Putamen (tissue), 1 donor: ENCODE measurements at regions not wholly inside any gene's neighbourhood (a gene's known extent, or its start where the extent isn't known, plus 50 kb on each side); places are given as distances from the start of the nearest gene placed in this dataset.

Experiments used
- DNase-seq: peaks from one replicate; pipeline ENCODE4 v3.0.0-alpha.2; 2016; ENCODE audit warnings: low spot score

DNA sequence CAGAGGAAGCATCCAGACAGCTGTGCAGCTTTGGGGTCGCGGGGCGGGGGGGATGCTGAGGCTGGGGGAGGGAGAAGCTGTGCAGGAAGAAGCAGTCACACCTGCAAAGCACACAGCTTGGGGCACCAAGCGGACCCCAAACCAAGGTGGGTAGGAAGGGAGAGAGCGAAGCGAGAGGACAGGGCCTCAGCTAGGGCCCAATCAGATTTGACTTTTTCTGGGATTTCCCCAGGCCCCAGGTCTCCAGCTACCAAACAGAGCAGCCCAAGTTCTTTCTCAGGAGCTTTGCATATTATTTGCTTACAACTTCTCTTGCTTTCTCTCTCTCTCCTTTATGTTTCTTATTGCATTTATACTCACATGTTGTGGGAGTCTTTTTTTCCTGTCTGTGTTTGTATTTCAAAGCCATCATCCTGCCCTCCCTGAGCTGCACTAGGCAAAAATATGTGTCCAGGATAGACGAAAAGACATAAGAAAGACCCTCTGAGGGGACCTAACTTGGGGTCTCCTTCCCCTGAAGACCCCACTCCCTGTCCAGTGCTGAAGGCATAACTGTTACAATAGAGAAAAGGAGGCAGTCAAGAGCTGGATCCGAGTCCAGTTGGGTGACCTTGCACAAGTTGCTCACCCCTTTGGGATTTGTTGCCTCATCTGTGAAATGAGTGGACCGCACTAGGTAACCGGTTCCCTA, 50.6 kb upstream of the SMNDC1 start:
- no peak for DNase-seq

DNA sequence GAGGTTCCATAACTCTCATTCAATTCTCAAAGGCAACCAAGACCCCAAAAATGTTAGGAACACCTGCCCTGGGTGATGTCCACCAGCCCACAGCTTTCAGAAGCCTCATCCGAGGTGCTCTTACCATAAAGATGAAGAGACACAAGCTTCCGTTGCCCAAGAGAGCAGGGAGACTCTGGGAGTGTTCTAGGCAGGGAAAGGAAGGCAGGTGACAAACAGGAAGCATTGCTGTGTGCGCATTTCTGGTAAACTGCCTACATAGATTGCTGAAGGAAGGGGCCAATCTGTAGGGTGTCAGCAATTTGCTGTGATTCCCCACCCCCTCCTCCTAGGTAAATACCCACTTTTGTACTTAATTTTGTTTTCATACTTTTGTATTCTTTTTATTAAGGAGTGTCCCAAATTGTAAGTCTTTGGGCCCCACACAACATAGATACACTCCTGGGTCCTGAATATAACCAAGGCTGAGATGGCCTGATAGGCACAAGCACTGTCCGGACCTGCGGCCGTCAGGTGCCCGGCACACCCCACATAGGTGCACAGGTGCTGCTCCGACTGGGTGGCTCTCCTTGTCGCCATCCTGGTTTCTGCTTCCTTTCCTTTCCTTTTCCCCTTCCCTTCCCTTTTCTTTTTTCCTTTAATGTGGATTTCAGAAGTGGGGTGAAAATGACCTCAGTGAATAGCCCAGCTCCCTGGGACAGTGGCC, 51.4 kb upstream of the SMNDC1 start:
- DNase-seq: no peak

DNA sequence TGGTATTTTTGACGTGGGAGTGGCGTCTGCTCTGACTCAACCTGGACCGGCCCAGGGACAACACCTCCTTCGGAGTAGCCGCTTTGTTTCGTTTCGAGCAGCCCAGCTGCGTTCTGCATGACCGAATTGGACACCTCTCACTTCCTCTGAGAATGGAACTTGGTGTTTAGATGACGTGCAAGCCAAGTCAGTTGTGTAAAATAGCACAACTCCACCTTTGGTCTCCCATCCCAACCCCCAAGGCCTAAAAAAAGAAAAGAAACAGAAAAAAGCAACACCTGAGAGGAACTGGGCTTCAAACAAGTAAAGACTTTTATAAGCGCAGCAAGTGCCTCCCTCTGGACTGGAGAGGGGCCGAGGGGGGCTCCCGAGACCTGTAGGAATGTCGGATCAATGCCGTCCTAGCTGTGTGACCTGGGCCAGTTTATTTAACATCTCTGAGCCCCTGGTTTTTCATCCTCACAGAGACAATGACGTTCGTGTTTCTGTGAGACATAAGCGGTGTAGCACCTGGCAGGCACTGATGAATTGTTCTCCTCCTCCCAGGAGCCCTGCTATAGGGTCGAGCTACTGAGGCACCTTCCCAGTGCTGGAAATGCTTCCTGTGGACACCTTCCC, 52.0 kb upstream of the SMNDC1 start:
- DNase-seq: no peak

DNA sequence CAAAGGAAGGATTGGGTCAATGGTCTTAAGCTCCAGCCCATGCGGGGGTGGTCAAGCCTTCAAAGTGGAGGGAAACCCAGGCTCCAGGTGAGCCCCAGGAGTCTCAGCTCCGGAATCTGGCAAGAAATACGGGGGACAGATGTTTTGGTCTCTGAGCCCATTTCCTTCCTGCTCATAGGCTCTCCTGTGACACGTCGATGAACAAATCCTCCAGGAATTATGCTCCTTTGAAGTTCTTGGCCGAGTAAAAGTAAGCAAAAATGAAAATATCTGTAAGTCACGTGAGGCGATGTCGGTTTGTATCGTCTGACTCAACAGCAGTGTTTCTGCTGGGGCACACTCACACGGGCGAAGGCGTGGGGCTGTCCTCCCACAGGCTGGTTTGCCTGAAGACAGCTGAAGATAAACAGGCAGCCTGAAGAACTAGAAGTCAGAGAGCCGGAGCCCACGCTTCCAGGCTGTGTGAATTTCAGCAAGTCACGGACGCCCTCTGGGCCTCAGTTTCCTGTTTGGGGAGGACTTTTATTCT, 52.6 kb upstream of the SMNDC1 start:
- DNase-seq: peak; percentile 58

DNA sequence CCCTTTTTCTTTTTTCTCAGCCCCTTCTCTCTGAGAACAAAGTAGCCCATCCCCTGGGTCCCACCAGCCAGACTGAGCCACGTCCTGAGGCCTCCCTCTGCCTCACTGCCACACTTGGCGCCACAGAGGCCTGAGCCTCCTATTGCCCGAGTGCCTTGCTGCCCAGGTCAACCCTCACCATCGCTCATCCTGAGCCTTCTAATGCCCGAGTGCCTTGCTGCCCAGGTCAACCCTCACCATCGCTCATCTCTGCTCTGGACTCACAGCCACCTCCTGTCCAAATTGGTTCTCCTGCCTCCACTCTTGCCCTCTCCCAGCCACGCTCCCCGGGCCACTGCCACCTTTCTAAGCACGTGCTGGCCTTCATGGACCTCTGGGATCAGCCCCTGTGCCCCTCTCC, 53.2 kb upstream of the SMNDC1 start:
- no peak for DNase-seq

DNA sequence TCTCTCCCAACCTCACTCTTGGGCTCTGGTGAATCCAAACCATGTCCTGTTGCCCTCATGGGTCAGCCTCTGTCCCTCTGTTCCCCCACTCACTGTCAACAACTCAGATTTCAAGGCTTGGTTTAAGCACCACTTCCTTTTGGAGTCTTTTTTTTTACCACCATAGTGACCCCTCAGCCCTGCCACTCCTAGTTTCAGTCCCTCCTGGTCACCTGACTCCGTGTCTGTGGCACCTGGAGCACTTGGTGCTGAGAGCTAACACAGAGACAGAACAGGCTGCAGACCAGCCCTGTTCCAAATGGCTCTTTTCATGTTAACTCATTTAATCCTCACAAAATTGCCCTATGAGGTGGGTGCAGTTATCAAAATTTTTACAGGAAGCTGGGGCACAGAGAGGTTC, 53.6 kb upstream of the SMNDC1 start:
- DNase-seq: no peak

DNA sequence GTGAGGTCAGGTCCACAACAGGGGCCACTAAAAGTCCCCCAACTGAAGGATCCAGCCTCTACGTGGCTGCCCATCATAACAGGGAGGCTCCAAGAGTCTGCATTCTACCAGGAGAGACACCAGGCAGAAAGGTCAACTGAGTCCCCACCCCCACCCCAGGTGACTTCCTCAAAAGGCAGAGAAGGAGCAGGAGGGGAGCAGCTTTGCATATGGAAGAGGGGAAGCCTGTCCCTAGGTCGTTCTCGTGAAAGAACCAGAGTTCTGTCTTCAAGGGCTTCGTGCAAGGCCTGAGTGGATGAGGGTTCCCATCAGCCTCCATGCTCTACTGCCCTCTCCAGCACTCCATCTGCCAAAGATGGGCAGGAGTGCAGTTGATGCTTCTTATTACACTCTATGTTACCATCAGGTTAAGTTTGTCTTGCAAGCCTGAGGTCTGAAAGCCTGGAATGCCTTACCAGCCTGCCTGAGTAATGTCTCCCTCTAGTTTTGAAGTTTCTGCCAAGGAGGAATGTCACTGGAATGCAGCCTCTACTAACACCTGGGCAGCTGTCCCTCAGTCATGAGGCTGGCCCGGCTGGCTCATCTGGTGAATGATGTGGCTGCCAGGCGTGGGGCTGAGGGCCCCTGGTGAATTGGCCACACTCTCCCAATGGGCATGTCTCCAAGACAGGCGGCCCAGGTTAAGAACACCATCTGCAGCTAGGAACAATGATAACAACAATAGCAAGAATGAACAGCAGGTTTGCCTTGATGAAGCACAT, 54.3 kb upstream of the SMNDC1 start:
- no peak for DNase-seq

DNA sequence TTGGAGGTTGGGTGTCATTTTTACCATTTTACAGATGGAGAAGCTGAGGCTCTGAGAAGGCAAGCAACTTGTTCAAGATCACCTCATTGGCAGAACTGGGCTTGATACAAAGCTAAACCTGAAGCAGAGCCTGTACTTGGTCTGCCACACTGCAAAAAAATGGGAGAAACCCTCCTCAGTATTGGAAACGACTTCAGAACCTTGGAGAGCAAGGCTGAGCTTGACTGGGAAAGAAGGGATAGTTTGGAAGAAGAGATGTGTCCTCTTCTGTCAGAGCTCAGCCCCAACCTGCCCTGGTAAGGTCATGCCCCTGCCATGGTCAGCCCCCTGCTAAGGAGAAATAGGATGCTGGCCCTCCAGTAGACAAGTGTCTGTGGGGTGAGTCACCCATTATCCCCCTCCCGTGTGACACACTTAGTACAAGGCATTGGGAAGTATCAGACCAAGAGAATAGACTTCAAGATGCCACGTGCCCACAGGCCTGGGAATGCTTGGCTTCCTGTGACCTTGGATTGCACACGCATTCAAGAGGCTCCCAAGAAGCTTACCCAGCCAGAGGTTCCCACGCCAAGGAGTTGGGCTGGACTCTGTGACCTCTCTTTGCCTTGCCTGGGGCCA, 56.2 kb upstream of the SMNDC1 start:
- no peak for DNase-seq

DNA sequence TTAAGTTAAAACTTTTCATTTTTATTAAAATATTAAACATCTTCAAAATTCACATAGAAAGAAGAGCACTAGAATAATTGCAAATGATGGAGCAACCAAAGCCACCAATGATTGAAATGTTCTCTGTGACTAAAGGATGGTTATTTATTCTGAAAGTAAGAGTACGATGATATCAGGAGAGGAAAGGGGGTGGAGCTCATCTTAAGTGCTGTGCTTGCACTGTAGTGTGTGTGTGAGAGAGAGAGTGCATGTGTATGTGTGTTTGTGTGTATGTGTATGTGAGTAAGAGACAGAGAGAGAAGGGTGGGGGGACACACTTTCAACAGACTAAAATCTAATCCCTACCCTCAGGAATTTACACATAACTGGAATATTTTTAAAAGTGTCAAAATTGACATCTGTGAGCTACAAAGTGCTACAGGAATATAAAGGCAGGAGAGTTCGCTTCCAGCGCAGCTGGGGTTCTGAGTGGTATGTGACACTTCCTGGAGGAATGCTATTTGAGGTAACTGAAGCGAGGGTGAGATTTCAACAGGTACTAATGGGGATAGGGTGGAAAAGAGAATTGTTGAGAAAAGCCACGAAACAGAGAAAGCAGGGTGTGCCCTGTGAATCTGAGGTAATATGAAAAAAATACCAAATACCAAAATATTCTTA, 57.2 kb upstream of the SMNDC1 start:
- no peak for DNase-seq

DNA sequence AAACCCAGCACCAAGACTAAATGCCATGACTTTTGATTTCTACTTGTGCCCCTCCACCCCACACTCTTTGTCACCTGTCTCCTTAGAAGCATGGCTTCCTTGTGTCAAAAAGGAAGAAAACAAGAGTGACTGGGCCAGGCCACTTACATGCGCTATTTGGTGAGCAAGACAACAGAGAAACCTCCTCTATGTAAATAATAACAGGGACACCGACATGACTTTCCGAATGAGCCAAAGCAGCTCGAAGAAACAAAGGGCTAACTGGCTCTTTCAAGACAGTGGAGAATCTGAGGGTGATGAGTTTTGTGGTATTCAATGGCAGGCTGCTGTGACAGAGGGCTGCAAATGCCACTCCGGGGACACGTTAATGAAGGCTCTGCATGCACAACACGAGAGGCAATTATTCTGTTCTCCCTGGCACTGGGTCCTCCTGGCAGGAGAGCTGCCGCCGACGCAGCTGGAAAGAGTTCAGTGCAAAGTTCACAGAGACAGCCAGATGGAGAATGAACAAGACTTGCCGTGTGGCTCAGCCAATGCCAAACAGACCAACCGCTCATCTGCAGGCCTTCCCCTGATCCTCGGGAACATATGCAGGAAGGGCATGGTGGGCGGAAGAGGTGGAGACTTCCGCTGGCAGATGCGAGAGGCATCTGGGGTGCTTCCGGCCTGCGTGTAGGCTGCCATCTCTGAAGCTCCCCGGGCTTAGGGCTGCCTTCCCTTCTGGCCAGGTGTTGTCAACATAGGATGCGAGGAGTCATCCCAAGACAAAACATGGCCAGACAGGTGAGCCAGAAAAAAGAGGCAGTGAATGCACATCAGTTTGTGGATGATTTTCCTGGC, 59.1 kb upstream of the SMNDC1 start:
- DNase-seq: peak; percentile 35

DNA sequence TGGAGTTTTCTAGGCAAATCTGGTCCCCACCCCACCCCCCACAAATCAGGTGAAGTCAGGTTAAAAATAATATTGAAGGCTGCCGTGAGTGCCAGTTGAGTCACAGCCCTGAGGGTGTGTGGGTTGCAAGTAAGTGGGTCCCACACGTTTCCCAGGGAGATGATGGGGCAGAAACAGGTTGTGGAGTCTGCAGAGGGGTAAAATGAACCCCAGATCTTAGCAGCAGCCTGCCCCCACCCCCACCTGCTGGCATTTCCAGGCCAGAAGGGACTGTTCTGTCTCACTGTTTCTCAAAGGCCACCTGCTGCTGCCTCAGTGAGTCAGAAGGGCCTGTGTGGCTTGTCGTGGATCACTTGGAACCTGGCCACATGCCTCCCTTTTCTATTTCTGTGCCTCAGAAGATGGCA, 59.8 kb upstream of the SMNDC1 start:
- peak; percentile 66 for DNase-seq

DNA sequence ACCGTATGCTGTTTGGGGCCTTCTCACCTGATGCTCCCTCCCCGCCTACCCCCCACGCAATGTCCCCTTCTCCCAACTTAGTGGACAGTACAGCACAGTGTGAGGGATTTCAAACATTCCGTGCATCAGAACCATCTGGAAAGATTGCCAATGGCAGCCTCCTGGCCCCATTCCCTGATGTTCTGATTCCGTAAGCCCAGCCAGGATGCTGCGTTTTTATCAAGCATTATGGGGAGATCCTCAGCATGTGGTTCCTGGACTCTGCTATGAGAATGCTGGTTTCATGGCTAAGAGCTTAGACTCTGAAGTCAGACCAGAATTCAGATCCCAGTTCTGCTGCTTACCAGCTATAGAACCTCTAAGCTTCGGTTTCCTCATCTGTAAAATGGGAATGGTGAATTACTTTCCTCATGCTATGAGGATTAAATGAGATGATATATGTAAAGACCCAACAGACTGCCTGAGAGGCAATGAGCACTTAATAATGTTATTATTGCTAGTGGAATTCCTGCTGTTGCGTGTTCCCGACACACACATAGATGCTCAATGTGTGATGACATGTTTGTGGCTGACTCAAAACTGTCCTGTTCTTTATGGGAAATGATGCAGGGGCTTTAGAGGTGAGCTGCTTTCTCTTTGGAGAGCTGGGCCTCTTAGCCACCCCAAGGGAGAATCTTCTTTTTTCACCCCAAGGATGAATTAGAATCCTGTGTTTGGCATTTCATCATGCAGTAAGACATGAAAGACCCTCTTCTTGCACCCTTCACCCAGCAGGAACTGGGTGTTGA, 60.8 kb upstream of the SMNDC1 start:
- no peak for DNase-seq

DNA sequence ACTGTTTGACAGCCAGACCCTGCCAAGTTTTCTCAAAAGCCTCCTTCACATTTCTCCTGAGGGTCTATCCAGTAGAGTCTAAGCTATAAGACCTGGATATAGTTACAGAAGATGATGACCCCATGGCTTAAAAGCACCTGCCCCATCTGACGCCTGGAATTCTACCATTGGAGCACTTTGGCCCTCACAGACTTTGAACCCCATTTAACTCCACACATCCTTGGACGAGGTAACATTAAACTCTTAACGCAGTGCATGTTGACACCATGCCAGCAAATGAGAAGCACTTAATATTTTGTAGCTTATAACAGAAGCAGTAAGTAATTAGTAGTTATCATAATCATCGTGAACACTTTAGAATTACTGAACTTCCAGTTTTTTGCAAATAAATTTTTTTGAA, 61.9 kb upstream of the SMNDC1 start:
- no peak for DNase-seq

DNA sequence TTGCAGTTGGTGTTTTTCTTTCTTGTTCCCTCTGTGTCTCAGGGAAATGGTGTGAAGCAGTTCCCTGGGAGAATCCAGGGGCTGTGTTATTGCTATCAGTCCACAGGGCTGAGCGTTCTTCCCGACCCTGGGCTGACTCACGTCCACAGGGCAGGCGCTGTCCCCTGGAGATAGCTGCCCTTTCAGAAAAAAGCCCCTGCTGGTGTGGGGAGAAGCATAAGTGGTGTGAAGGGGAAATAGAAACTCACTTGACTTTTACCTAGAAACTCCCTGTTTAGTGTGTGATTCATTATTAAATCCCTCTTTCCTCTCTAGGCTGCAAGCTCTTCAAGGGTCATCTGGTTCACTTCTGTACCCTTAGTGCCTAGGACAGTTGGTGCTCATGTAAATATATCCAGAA, 63.3 kb upstream of the SMNDC1 start:
- DNase-seq: no peak

DNA sequence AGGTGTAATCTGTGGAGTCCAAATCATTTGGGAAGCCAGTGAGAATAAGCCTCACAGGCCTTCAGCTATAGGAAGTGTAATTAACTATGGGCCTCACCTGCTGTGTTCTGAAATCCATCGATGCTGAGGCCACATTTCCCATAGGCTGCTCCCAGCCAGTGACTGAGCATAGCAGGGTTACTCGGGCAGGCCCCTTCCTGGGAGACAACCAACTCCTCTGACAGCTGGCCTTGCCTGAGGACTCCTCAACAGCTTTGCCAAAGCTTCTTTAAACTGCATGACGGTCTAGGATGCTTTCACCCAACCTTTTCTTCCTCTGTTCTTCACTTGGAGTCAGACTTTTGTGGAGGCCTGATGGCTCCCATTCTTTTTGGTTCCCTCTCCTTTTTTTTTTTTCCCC, 63.8 kb upstream of the SMNDC1 start:
- no peak for DNase-seq

DNA sequence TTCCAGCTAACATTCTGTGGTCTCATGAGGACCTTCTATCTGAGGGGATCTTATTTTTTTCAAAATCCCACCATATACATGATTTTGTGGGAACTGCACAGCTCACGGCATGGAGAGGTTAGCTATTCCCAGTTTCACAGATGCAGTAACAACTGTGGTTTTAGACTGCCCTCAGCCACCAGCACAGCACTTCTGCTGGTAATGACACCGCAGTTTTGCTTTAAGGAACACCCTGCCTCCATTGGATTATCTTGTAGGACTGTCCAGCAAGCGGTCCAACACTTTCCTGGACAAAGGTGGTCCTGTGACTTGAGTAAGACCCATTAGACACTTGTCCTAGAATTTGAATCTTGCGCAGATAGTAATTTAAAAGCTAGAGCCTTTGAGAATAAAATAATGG, 65.3 kb upstream of the SMNDC1 start:
- no peak for DNase-seq

DNA sequence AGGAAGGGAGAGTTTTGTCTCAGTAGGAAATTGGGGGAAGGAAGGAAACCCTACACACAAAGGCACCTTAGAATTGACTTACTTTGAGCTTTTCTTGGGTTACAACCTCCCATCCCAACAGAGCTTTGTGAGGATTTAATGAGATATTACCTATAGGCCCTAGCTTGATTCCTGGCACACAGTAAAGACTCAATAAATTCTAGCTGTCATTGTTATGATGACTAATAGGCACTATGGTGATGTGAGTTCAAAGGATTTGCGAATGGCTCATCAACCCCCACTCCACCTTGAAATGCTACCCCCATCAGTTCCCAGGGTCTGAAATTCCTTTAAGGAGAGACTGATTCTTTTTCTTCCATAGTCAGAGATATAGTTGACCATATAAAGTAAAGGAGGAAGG, 67.9 kb upstream of the SMNDC1 start:
- DNase-seq: no peak

DNA sequence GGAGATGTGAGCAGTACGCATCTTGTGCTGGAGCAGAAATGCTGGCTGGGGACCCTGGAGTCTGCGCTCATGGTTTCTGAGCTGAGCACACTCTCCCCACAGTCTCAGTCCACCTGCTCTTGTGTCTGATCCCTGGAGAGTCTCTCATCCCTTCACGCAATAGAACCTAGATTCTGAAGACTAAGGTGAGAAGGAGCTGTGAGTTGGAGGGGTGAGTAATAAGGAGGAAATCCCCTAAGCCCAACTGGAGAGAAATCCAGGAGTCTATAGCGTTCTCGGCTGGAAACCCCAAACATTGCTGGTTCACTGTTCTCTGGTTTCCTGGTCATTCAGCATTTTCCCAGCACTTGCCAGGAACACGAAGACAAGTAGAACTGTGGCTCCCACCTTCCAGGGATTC, 68.3 kb upstream of the SMNDC1 start:
- no peak for DNase-seq

DNA sequence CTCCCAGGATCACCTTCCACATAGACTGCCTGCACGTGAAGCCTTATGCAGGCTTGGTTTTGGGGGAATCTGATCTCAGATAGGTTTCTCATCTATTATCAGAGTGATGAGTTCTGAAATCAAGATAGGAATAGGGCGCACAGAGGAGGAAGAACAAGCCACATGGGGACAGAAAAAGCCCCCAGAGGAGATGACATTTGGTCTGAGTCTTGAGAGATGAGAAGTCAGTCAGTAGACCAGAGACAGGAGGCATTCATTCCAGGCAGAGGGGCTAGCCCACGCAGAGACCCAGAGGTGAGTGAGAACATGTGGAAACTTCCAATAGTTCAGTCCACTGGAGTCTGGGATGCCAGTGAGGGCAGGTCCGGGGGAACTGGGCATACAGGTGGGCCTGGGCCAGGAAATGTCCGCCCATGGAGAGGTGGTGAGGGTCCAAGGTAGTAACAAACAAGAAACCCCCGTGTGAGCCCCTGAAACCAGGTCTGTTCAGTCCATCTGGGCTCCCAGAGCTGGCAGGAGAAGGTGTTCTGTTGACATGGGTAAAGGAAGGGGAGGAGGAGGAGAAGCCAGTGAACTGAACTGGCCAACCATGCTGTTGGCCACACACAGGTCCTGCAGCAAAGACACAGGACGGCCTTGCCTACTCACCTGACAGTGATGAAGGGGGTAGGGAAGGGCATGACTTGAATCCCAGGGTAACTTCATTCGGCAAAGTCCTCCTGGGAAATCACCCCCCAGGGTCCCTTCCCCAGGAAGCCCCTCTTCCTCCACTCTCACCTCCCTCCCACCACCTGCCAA, 69.3 kb upstream of the SMNDC1 start:
- no peak for DNase-seq
